Progenitor cell of endocrine pancreas (in vitro differentiated cells): ENCODE measurements at regions not wholly inside any gene's neighbourhood (a gene's known extent, or its start where the extent isn't known, plus 50 kb on each side); places are given as distances from the start of the nearest gene placed in this dataset.

Experiments used
- DNase-seq: peaks from one replicate; pipeline ENCODE4 v3.0.0; 2021; ENCODE audit warnings: low spot score; ENCODE audit not compliant: unreplicated experiment
- H3K27ac Mint-ChIP-seq: 2 replicates; pipeline ENCODE4 v1.8.0; 2021; ENCODE audit warnings: mild to moderate bottlenecking, moderate library complexity, mixed read lengths
- H3K27me3 Mint-ChIP-seq: 2 replicates; pipeline ENCODE4 v1.8.0; 2021; ENCODE audit warnings: mixed read lengths
- H3K36me3 Mint-ChIP-seq: 2 replicates; pipeline ENCODE4 v1.8.0; 2022; ENCODE audit warnings: mixed read lengths; ENCODE audit not compliant: insufficient read depth
- H3K4me1 Mint-ChIP-seq: 2 replicates; pipeline ENCODE4 v1.8.0; 2021; ENCODE audit warnings: low read depth, mixed read lengths
- H3K4me3 Mint-ChIP-seq: 2 replicates; pipeline ENCODE4 v1.8.0; 2021; ENCODE audit warnings: low read depth, mild to moderate bottlenecking, moderate library complexity, mixed read lengths
- H3K9me3 Mint-ChIP-seq: 2 replicates; pipeline ENCODE4 v1.8.0; 2021; ENCODE audit warnings: low read depth, mixed read lengths
- CTCF ChIP-seq: fragments of 200-600 bp; sonication (generic); IDR thresholded peaks from one replicate; pipeline ENCODE4 v1.5.0; 2021; ENCODE audit warnings: antibody characterized with exemption, mild to moderate bottlenecking; ENCODE audit not compliant: unreplicated experiment

GRCh38 chr12:91868054-91868453 is 277.6 kb downstream of the BTG1 start:
- Mint-ChIP-seq H3K4me3 (no peak overlapping the region), H3K27ac (no peak overlapping the region), H3K36me3 (no peaks in the 10 kb centered on the region), H3K27me3 (no peaks in the 10 kb centered on the region), H3K9me3 (no peaks in the 10 kb centered on the region), H3K4me1 (peaks cover 12% of the 10 kb centered on the region)
- DNase-seq: no peak
- TF ChIP-seq CTCF: no peak

- Mint-ChIP-seq H3K9me3 (no peaks in the 10 kb centered on the region), H3K4me3 (no peak overlapping the region), H3K27me3 (no peaks in the 10 kb centered on the region), H3K27ac (no peak overlapping the region), H3K36me3 (no peaks in the 10 kb centered on the region), H3K4me1 (peaks cover 12% of the 10 kb centered on the region)
- DNase-seq: no peak
- no peak for TF ChIP-seq CTCF
These were observed 279.1 kb downstream of the BTG1 start for GRCh38 chr12:91866566-91866965.

GRCh38 chr12:91863702-91864101 is 281.9 kb downstream of the BTG1 start:
- peaks cover 3% of the 10 kb centered on the region for H3K4me1 Mint-ChIP-seq
- no peak for TF ChIP-seq CTCF
- H3K4me3 Mint-ChIP-seq: no peak overlapping the region
- no peaks in the 10 kb centered on the region for H3K36me3 Mint-ChIP-seq
- no peak overlapping the region for H3K27ac Mint-ChIP-seq
- no peaks in the 10 kb centered on the region for H3K27me3 Mint-ChIP-seq
- H3K9me3 Mint-ChIP-seq: no peaks in the 10 kb centered on the region
- DNase-seq: no peak

GRCh38 chr12:91861554-91861953 is 284.1 kb downstream of the BTG1 start:
- Mint-ChIP-seq H3K4me3 (no peak overlapping the region), H3K27me3 (no peaks in the 10 kb centered on the region), H3K9me3 (no peaks in the 10 kb centered on the region), H3K4me1 (peaks cover 5% of the 10 kb centered on the region), H3K36me3 (no peaks in the 10 kb centered on the region), H3K27ac (no peak overlapping the region)
- DNase-seq: no peak
- TF ChIP-seq CTCF: no peak

- Mint-ChIP-seq H3K27ac (no peak overlapping the region), H3K4me1 (peaks cover 5% of the 10 kb centered on the region), H3K4me3 (no peak overlapping the region), H3K36me3 (no peaks in the 10 kb centered on the region), H3K27me3 (no peaks in the 10 kb centered on the region), H3K9me3 (no peaks in the 10 kb centered on the region)
- no peak for TF ChIP-seq CTCF
- DNase-seq: no peak
These were observed 286.3 kb downstream of the BTG1 start for GRCh38 chr12:91859347-91859746.
